Activated T-cell treated with anti-CD3 and anti-CD28 coated beads, Interleukin-2, amount 50 U/mL, for 24 hours (primary cell): ENCODE measurements at regions not wholly inside any gene's neighbourhood (a gene's known extent, or its start where the extent isn't known, plus 50 kb on each side); places are given as distances from the start of the nearest gene placed in this dataset.

ENCODE experiments used
- DNase-seq: peaks from one replicate; pipeline ENCODE4 v3.0.0-alpha.2; 2020
- H3K27ac Mint-ChIP-seq: 2 replicates; pipeline ENCODE4 v1.8.0; 2020; ENCODE audit warnings: mild to moderate bottlenecking, mixed read lengths
- H3K27me3 Mint-ChIP-seq: 2 replicates; pipeline ENCODE4 v1.8.0; 2020; ENCODE audit warnings: mixed read lengths
- H3K36me3 Mint-ChIP-seq: 2 replicates; pipeline ENCODE4 v1.8.0; 2020; ENCODE audit warnings: low read depth, mixed read lengths
- H3K4me1 Mint-ChIP-seq: 2 replicates; pipeline ENCODE4 v1.8.0; 2020; ENCODE audit warnings: low read depth, mixed read lengths
- H3K4me3 Mint-ChIP-seq: 2 replicates; pipeline ENCODE4 v1.8.0; 2020; ENCODE audit warnings: mild to moderate bottlenecking, moderate library complexity, mixed read lengths
- H3K9me3 Mint-ChIP-seq: 2 replicates; pipeline ENCODE4 v1.8.0; 2020; ENCODE audit warnings: mixed read lengths

- Mint-ChIP-seq H3K27me3 (peaks cover 9% of the 10 kb centered on the region), H3K27ac (no peak overlapping the region), H3K4me1 (no peaks in the 10 kb centered on the region), H3K9me3 (no peaks in the 10 kb centered on the region), H3K4me3 (no peak overlapping the region), H3K36me3 (no peaks in the 10 kb centered on the region)
- no peak for DNase-seq
These were observed 198.4 kb downstream of the SNX10 start for GRCh38 chr7:26489906-26490639.

- no peaks in the 10 kb centered on the region for H3K4me1 Mint-ChIP-seq
These were observed 199.3 kb downstream of the SNX10 start for GRCh38 chr7:26490640-26491624.

GRCh38 chr7:26492816-26493215 is 201.2 kb downstream of the SNX10 start:
- no peak overlapping the region for H3K27ac Mint-ChIP-seq
- no peak overlapping the region for H3K4me3 Mint-ChIP-seq
- no peaks in the 10 kb centered on the region for H3K4me1 Mint-ChIP-seq

More at GRCh38 chr7:26490640-26491624, 199.3 kb downstream of the SNX10 start:
- DNase-seq, result no peak
- Mint-ChIP-seq H3K4me3 (no peak overlapping the region), H3K36me3 (no peaks in the 10 kb centered on the region), H3K27ac (no peak overlapping the region), H3K9me3 (no peaks in the 10 kb centered on the region), H3K27me3 (peaks cover 5% of the 10 kb centered on the region)

GRCh38 chr7:26493737-26494428 is 202.2 kb downstream of the SNX10 start:
- no peak for DNase-seq
- Mint-ChIP-seq H3K4me1 (no peaks in the 10 kb centered on the region), H3K27ac (no peak overlapping the region), H3K27me3 (no peaks in the 10 kb centered on the region), H3K4me3 (no peak overlapping the region), H3K36me3 (no peaks in the 10 kb centered on the region), H3K9me3 (no peaks in the 10 kb centered on the region)

More at GRCh38 chr7:26492816-26493215, 201.2 kb downstream of the SNX10 start:
- Mint-ChIP-seq H3K9me3 (no peaks in the 10 kb centered on the region), H3K36me3 (no peaks in the 10 kb centered on the region), H3K27me3 (peaks cover 5% of the 10 kb centered on the region)
- DNase-seq, result no peak

- Mint-ChIP-seq H3K4me3 (no peak overlapping the region), H3K9me3 (no peaks in the 10 kb centered on the region), H3K27me3 (no peaks in the 10 kb centered on the region)
These were observed 203.9 kb downstream of the SNX10 start for GRCh38 chr7:26495569-26495968.

GRCh38 chr7:26497801-26498596 is 206.3 kb downstream of the SNX10 start:
- no peaks in the 10 kb centered on the region for H3K9me3 Mint-ChIP-seq
- no peak overlapping the region for H3K27ac Mint-ChIP-seq
- H3K4me1 Mint-ChIP-seq, result no peaks in the 10 kb centered on the region
- no peaks in the 10 kb centered on the region for H3K36me3 Mint-ChIP-seq
- H3K27me3 Mint-ChIP-seq, result peaks cover 2% of the 10 kb centered on the region
- no peak overlapping the region for H3K4me3 Mint-ChIP-seq
- DNase-seq, result no peak

More at GRCh38 chr7:26495569-26495968, 203.9 kb downstream of the SNX10 start:
- Mint-ChIP-seq H3K27ac (no peak overlapping the region), H3K36me3 (no peaks in the 10 kb centered on the region), H3K4me1 (no peaks in the 10 kb centered on the region)
- DNase-seq, result no peak

- no peak for DNase-seq
- no peak overlapping the region for H3K27ac Mint-ChIP-seq
- H3K27me3 Mint-ChIP-seq, result peaks cover 8% of the 10 kb centered on the region
- no peaks in the 10 kb centered on the region for H3K36me3 Mint-ChIP-seq
- H3K9me3 Mint-ChIP-seq, result no peaks in the 10 kb centered on the region
- no peak overlapping the region for H3K4me3 Mint-ChIP-seq
- H3K4me1 Mint-ChIP-seq, result no peaks in the 10 kb centered on the region
These were observed 207.7 kb downstream of the SNX10 start for GRCh38 chr7:26499315-26499897.

GRCh38 chr7:26500749-26501352 is 209.2 kb downstream of the SNX10 start:
- DNase-seq, result no peak
- no peaks in the 10 kb centered on the region for H3K9me3 Mint-ChIP-seq
- H3K27me3 Mint-ChIP-seq, result peaks cover 8% of the 10 kb centered on the region
- H3K36me3 Mint-ChIP-seq, result no peaks in the 10 kb centered on the region
- no peak overlapping the region for H3K4me3 Mint-ChIP-seq
- no peak overlapping the region for H3K27ac Mint-ChIP-seq
- H3K4me1 Mint-ChIP-seq, result no peaks in the 10 kb centered on the region

- no peaks in the 10 kb centered on the region for H3K4me1 Mint-ChIP-seq
- H3K27ac Mint-ChIP-seq, result no peak overlapping the region
- H3K4me3 Mint-ChIP-seq, result no peak overlapping the region
- peaks cover 15% of the 10 kb centered on the region for H3K27me3 Mint-ChIP-seq
- no peaks in the 10 kb centered on the region for H3K9me3 Mint-ChIP-seq
- no peak for DNase-seq
- no peaks in the 10 kb centered on the region for H3K36me3 Mint-ChIP-seq
These were observed 212.9 kb downstream of the SNX10 start for GRCh38 chr7:26504411-26505120.

GRCh38 chr7:26506196-26506595 is 214.5 kb downstream of the SNX10 start:
- Mint-ChIP-seq H3K36me3 (no peaks in the 10 kb centered on the region), H3K4me1 (no peaks in the 10 kb centered on the region), H3K27me3 (peaks cover 15% of the 10 kb centered on the region), H3K9me3 (peaks cover 4% of the 10 kb centered on the region), H3K27ac (no peak overlapping the region), H3K4me3 (no peak overlapping the region)
- no peak for DNase-seq

GRCh38 chr7:26507108-26507987 is 215.7 kb downstream of the SNX10 start:
- Mint-ChIP-seq H3K4me1 (no peaks in the 10 kb centered on the region), H3K27ac (no peak overlapping the region)
- DNase-seq, result no peak

GRCh38 chr7:26508481-26508880 is 216.8 kb downstream of the SNX10 start:
- DNase-seq, result no peak
- Mint-ChIP-seq H3K4me1 (no peaks in the 10 kb centered on the region), H3K36me3 (no peaks in the 10 kb centered on the region), H3K27ac (no peak overlapping the region), H3K27me3 (peaks cover 15% of the 10 kb centered on the region), H3K4me3 (no peak overlapping the region), H3K9me3 (peaks cover 4% of the 10 kb centered on the region)

More at GRCh38 chr7:26507108-26507987, 215.7 kb downstream of the SNX10 start:
- H3K27me3 Mint-ChIP-seq, result peaks cover 17% of the 10 kb centered on the region
- H3K4me3 Mint-ChIP-seq, result no peak overlapping the region
- H3K9me3 Mint-ChIP-seq, result peaks cover 4% of the 10 kb centered on the region
- no peaks in the 10 kb centered on the region for H3K36me3 Mint-ChIP-seq
